Limb (tissue), 2 donors: ENCODE measurements at regions not wholly inside any gene's neighbourhood (a gene's known extent, or its start where the extent isn't known, plus 50 kb on each side); places are given as distances from the start of the nearest gene placed in this dataset.

Source experiments
- DNase-seq, 2 donors: peaks; one replicate each; pipeline ENCODE4 v3.0.0-alpha.2; 2016; ENCODE audit errors: extremely low spot score in 2 of 2

GRCh38 chr3:26358405-26358804 lies 264.2 kb upstream of the LRRC3B start:
- no peak for DNase-seq

- no peak for DNase-seq
Observed at GRCh38 chr3:26365706-26366105, 256.9 kb upstream of the LRRC3B start.

- no peak for DNase-seq
Observed at GRCh38 chr3:26368312-26368711, 254.3 kb upstream of the LRRC3B start.

- no peak for DNase-seq
Observed at GRCh38 chr3:26369133-26369532, 253.4 kb upstream of the LRRC3B start.

GRCh38 chr3:26375843-26376530 lies 246.6 kb upstream of the LRRC3B start:
- DNase-seq: no peak

- no peak for DNase-seq
Observed at GRCh38 chr3:26381411-26381810, 241.2 kb upstream of the LRRC3B start.

- no peak for DNase-seq
Observed at GRCh38 chr3:26406636-26407035, 215.9 kb upstream of the LRRC3B start.

- no peak for DNase-seq
Observed at GRCh38 chr3:26418553-26418952, 204.0 kb upstream of the LRRC3B start.

GRCh38 chr3:26422415-26422814 lies 200.2 kb upstream of the LRRC3B start:
- no peak for DNase-seq

GRCh38 chr3:26425076-26425475 lies 197.5 kb upstream of the LRRC3B start:
- no peak for DNase-seq

GRCh38 chr3:26428992-26429391 lies 193.6 kb upstream of the LRRC3B start:
- no peak for DNase-seq

- no peak for DNase-seq
Observed at GRCh38 chr3:26437678-26438077, 184.9 kb upstream of the LRRC3B start.

- DNase-seq: no peak
Observed at GRCh38 chr3:26438325-26438940, 184.1 kb upstream of the LRRC3B start.

- no peak for DNase-seq
Observed at GRCh38 chr3:26438981-26439884, 183.3 kb upstream of the LRRC3B start.

- no peak for DNase-seq
Observed at GRCh38 chr3:26449996-26450395, 172.6 kb upstream of the LRRC3B start.

GRCh38 chr3:26452363-26452762 lies 170.2 kb upstream of the LRRC3B start:
- no peak for DNase-seq

GRCh38 chr3:26460985-26461384 lies 161.6 kb upstream of the LRRC3B start:
- no peak for DNase-seq

GRCh38 chr3:26472345-26472744 lies 150.2 kb upstream of the LRRC3B start:
- no peak for DNase-seq

GRCh38 chr3:26474706-26475105 lies 147.9 kb upstream of the LRRC3B start:
- no peak for DNase-seq

- no peak for DNase-seq
Observed at GRCh38 chr3:26480377-26480776, 142.2 kb upstream of the LRRC3B start.

- no peak for DNase-seq
Observed at GRCh38 chr3:26484140-26484539, 138.4 kb upstream of the LRRC3B start.

GRCh38 chr3:26498271-26498670 lies 124.3 kb upstream of the LRRC3B start:
- DNase-seq: no peak
